SU-DHL-6 (cell line): ENCODE measurements at regions not wholly inside any gene's neighbourhood (a gene's known extent, or its start where the extent isn't known, plus 50 kb on each side); places are given as distances from the start of the nearest gene placed in this dataset.

Experiments used
- EZH2phosphoT487 ChIP-seq: fragments of 200-600 bp; sonication (generic), shearing (Covaris generic); conservative IDR thresholded peaks from 2 replicates; pipeline ENCODE4 v1.6.1; 2018; ENCODE audit warnings: mild to moderate bottlenecking, antibody characterized with exemption, low read length, moderate library complexity, mixed read lengths
- TF ChIP-seq, protein P1 (sequence below): fragments of 200-600 bp; sonication (generic); IDR thresholded peaks from one replicate; pipeline ENCODE4 v1.5.1; 2017; ENCODE audit warnings: antibody characterized with exemption, mild to moderate bottlenecking, low read length, moderate library complexity; ENCODE audit not compliant: insufficient read depth, poor library complexity, severe bottlenecking

DNA sequence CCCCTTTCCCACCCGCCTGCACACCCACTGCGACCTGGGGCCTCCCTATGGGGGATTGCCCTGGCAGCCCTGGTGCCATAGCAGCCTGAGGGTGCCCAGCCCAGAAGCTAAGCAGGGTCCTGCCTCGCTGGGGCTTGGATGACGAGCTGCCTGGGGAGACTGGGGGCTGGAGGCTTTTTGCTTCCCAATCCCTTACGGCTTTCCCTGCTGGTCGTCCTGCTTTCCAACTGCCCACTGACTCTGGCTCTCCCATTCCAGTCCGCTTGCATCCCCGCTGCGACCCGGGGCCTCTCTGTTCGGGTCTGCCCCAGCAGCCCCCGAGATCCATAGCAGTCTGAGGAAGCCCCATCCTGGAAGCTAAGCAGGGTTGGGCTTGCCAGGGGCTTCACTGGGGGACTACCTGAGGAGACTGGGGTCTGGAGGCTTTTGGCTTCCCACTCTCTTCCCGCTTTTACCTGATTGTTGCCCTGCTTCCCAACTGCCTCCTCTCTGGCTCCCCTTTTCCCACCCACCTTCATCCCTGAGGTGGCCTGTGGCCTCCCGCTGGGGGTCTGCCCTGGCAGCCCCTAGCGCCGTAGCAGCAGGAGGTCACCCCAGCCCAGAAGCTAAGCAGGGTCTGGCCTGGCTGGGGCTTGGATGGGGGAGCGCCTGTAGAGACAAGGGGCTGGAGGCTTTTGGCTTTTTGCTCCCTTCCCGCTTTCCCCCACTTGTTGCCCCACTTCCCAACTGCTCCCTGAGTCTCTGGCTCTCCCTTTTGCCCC lies 2292.8 kb downstream of the TP53TG3F start:
- TF ChIP-seq, protein P1, sequence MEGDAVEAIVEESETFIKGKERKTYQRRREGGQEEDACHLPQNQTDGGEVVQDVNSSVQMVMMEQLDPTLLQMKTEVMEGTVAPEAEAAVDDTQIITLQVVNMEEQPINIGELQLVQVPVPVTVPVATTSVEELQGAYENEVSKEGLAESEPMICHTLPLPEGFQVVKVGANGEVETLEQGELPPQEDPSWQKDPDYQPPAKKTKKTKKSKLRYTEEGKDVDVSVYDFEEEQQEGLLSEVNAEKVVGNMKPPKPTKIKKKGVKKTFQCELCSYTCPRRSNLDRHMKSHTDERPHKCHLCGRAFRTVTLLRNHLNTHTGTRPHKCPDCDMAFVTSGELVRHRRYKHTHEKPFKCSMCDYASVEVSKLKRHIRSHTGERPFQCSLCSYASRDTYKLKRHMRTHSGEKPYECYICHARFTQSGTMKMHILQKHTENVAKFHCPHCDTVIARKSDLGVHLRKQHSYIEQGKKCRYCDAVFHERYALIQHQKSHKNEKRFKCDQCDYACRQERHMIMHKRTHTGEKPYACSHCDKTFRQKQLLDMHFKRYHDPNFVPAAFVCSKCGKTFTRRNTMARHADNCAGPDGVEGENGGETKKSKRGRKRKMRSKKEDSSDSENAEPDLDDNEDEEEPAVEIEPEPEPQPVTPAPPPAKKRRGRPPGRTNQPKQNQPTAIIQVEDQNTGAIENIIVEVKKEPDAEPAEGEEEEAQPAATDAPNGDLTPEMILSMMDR: no peak
- TF ChIP-seq EZH2phosphoT487: no peak
